HG03354 (cell line): ENCODE measurements at regions not wholly inside any gene's neighbourhood (a gene's known extent, or its start where the extent isn't known, plus 50 kb on each side); places are given as distances from the start of the nearest gene placed in this dataset.

Experiments used
- ATAC-seq: cut with Tn5 transposase; IDR thresholded peaks from one replicate; pipeline ENCODE4 v1.9.1; 2021; ENCODE audit warnings: mild to moderate bottlenecking; ENCODE audit not compliant: unreplicated experiment, poor library complexity, severe bottlenecking

GRCh38 chr13:26968431-26969341 is 202.9 kb downstream of the USP12 start:
- ATAC-seq = no peak

GRCh38 chr13:26967119-26968038 is 204.2 kb downstream of the USP12 start:
- ATAC-seq = no peak

GRCh38 chr13:26966701-26967080 is 204.9 kb downstream of the USP12 start:
- no peak for ATAC-seq

- no peak for ATAC-seq
These were observed 205.5 kb downstream of the USP12 start for GRCh38 chr13:26965952-26966700.

GRCh38 chr13:26964278-26965250 is 204.0 kb upstream of the GPR12 start:
- ATAC-seq = no peak

GRCh38 chr13:26962671-26963070 is 202.1 kb upstream of the GPR12 start:
- no peak for ATAC-seq

- no peak for ATAC-seq
These were observed 201.5 kb upstream of the GPR12 start for GRCh38 chr13:26961890-26962615.

- no peak for ATAC-seq
These were observed 196.6 kb upstream of the GPR12 start for GRCh38 chr13:26957182-26957581.

GRCh38 chr13:26956522-26957142 is 196.0 kb upstream of the GPR12 start:
- no peak for ATAC-seq

GRCh38 chr13:26954976-26955375 is 194.4 kb upstream of the GPR12 start:
- ATAC-seq = no peak

- ATAC-seq = no peak
These were observed 192.7 kb upstream of the GPR12 start for GRCh38 chr13:26953291-26953690.

- no peak for ATAC-seq
These were observed 192.1 kb upstream of the GPR12 start for GRCh38 chr13:26952551-26953143.

GRCh38 chr13:26951581-26952177 is 191.1 kb upstream of the GPR12 start:
- no peak for ATAC-seq

GRCh38 chr13:26950968-26951367 is 190.4 kb upstream of the GPR12 start:
- ATAC-seq = no peak

- no peak for ATAC-seq
These were observed 190.0 kb upstream of the GPR12 start for GRCh38 chr13:26950546-26950945.

GRCh38 chr13:26949701-26950502 is 189.3 kb upstream of the GPR12 start:
- ATAC-seq = no peak
